Muscle layer of duodenum (tissue), 2 donors: ENCODE measurements at regions not wholly inside any gene's neighbourhood (a gene's known extent, or its start where the extent isn't known, plus 50 kb on each side); places are given as distances from the start of the nearest gene placed in this dataset.

Source experiments
- H3K27ac ChIP-seq: one replicate; pipeline ENCODE4 v1.7.0; 2013; ENCODE audit warnings: mild to moderate bottlenecking, low read length
- H3K27me3 ChIP-seq: one replicate; pipeline ENCODE4 v1.7.0; 2013; ENCODE audit warnings: low read depth, mild to moderate bottlenecking, control low read depth, low read length
- H3K36me3 ChIP-seq, 2 donors: one replicate each; pipeline ENCODE4 v1.7.0; 2013; ENCODE audit warnings: low read length in 2 of 2, control low read depth in 1 of 2, mild to moderate bottlenecking in 1 of 2; ENCODE audit not compliant: insufficient read depth in 2 of 2, control insufficient read depth in 1 of 2
- H3K4me1 ChIP-seq, 2 donors: one replicate each; pipeline ENCODE4 v1.7.0; 2013; ENCODE audit warnings: low read length in 2 of 2, mild to moderate bottlenecking in 2 of 2, control low read depth in 1 of 2, moderate library complexity in 1 of 2; ENCODE audit not compliant: insufficient read depth in 2 of 2, control insufficient read depth in 1 of 2
- H3K4me3 ChIP-seq, 2 donors: one replicate each; pipeline ENCODE4 v1.7.0; 2013; ENCODE audit warnings: low read length in 2 of 2, low read depth in 1 of 2, mild to moderate bottlenecking in 1 of 2
- H3K9me3 ChIP-seq, 2 donors: one replicate each; pipeline ENCODE4 v1.7.0; 2013; ENCODE audit warnings: low read length in 2 of 2, control low read depth in 1 of 2, mild to moderate bottlenecking in 1 of 2; ENCODE audit not compliant: control insufficient read depth in 1 of 2
- donor health status: healthy.

GRCh38 chr1:234925440-234926263, 203.0 kb downstream of the TOMM20 start:
- Histone ChIP-seq H3K27ac (peak overlapping the region; percentile 64), H3K4me1 (peaks cover 10 to 21% of the 10 kb centered on the region in 2 donors), H3K36me3 (no peaks in the 10 kb centered on the region), H3K4me3 (no peak overlapping the region), H3K9me3 (no peaks in the 10 kb centered on the region), H3K27me3 (no peaks in the 10 kb centered on the region)

GRCh38 chr1:234924450-234925355, 203.9 kb downstream of the TOMM20 start:
- no peaks in the 10 kb centered on the region for H3K36me3 ChIP-seq
- H3K4me3 ChIP-seq = no peak overlapping the region
- no peaks in the 10 kb centered on the region for H3K27me3 ChIP-seq
- peaks cover 10 to 22% of the 10 kb centered on the region in 2 donors for H3K4me1 ChIP-seq
- no peaks in the 10 kb centered on the region for H3K9me3 ChIP-seq
- peak overlapping the region; percentile 47 for H3K27ac ChIP-seq

GRCh38 chr1:234923626-234924025, 205.0 kb downstream of the TOMM20 start:
- Histone ChIP-seq H3K9me3 (no peaks in the 10 kb centered on the region), H3K36me3 (no peaks in the 10 kb centered on the region), H3K27me3 (no peaks in the 10 kb centered on the region), H3K4me1 (peaks cover 20 to 33% of the 10 kb centered on the region in 2 donors), H3K27ac (no peak overlapping the region), H3K4me3 (no peak overlapping the region)

- no peaks in the 10 kb centered on the region for H3K27me3 ChIP-seq
- no peaks in the 10 kb centered on the region for H3K9me3 ChIP-seq
- peaks cover 26 to 36% of the 10 kb centered on the region in 2 donors for H3K4me1 ChIP-seq
- H3K27ac ChIP-seq = no peak overlapping the region
- H3K36me3 ChIP-seq = no peaks in the 10 kb centered on the region
- no peak overlapping the region for H3K4me3 ChIP-seq
Observed at GRCh38 chr1:234922987-234923386, 205.7 kb downstream of the TOMM20 start.

- H3K27ac ChIP-seq = peak overlapping the region; percentile 9
Observed at GRCh38 chr1:234921266-234922062, 207.2 kb downstream of the TOMM20 start.

GRCh38 chr1:234920843-234921140, 207.8 kb downstream of the TOMM20 start:
- Histone ChIP-seq H3K9me3 (no peaks in the 10 kb centered on the region), H3K4me1 (peaks cover 19 to 25% of the 10 kb centered on the region in 2 donors), H3K27ac (peak overlapping the region; percentile 9)

More at GRCh38 chr1:234921266-234922062, 207.2 kb downstream of the TOMM20 start:
- Histone ChIP-seq H3K27me3 (no peaks in the 10 kb centered on the region), H3K36me3 (no peaks in the 10 kb centered on the region), H3K9me3 (no peaks in the 10 kb centered on the region), H3K4me3 (no peak overlapping the region), H3K4me1 (peaks cover 24 to 26% of the 10 kb centered on the region in 2 donors)

GRCh38 chr1:234920136-234920842, 208.3 kb downstream of the TOMM20 start:
- Histone ChIP-seq H3K27me3 (no peaks in the 10 kb centered on the region), H3K36me3 (no peaks in the 10 kb centered on the region), H3K4me3 (no peak overlapping the region), H3K9me3 (no peaks in the 10 kb centered on the region), H3K4me1 (peaks cover 19 to 20% of the 10 kb centered on the region in 2 donors), H3K27ac (no peak overlapping the region)

More at GRCh38 chr1:234920843-234921140, 207.8 kb downstream of the TOMM20 start:
- Histone ChIP-seq H3K27me3 (no peaks in the 10 kb centered on the region), H3K4me3 (no peak overlapping the region), H3K36me3 (no peaks in the 10 kb centered on the region)

GRCh38 chr1:234918961-234919761, 209.5 kb downstream of the TOMM20 start:
- Histone ChIP-seq H3K36me3 (no peaks in the 10 kb centered on the region), H3K27me3 (no peaks in the 10 kb centered on the region), H3K9me3 (no peaks in the 10 kb centered on the region), H3K4me1 (peaks cover 19 to 20% of the 10 kb centered on the region in 2 donors), H3K4me3 (peak overlapping the region in 1 of 2 donors; percentile 22), H3K27ac (peak overlapping the region; percentile 73)

GRCh38 chr1:234918181-234918841, 210.3 kb downstream of the TOMM20 start:
- H3K27me3 ChIP-seq = no peaks in the 10 kb centered on the region
- no peaks in the 10 kb centered on the region for H3K36me3 ChIP-seq
- H3K4me1 ChIP-seq = peaks cover 19 to 20% of the 10 kb centered on the region in 2 donors
- peak overlapping the region in 1 of 2 donors; percentile 22 for H3K4me3 ChIP-seq
- peak overlapping the region; percentile 73 for H3K27ac ChIP-seq
- no peaks in the 10 kb centered on the region for H3K9me3 ChIP-seq
